Endothelial cell of umbilical vein (primary cell): ENCODE measurements at regions not wholly inside any gene's neighbourhood (a gene's known extent, or its start where the extent isn't known, plus 50 kb on each side); places are given as distances from the start of the nearest gene placed in this dataset.

Experiments used
- JUN ChIP-seq: IDR thresholded peaks from 2 replicates; pipeline ENCODE4 v1.6.1; 2011; ENCODE audit warnings: borderline replicate concordance, low read depth; ENCODE audit not compliant: insufficient read length, insufficient read depth
- TF ChIP-seq, protein P1 (sequence below), 2 donors: IDR thresholded peaks; 1 replicate in 1 of 2; 2 replicates in 1 of 2; pipeline ENCODE4 v1.5.1; 2011; ENCODE audit warnings: low read length in 2 of 2, mild to moderate bottlenecking in 2 of 2, moderate library complexity in 2 of 2, control low read depth in 1 of 2, inconsistent platforms in 1 of 2, low read depth in 1 of 2; ENCODE audit not compliant: insufficient read depth in 1 of 2; ENCODE audit errors: extremely low read depth in 1 of 2

DNA sequence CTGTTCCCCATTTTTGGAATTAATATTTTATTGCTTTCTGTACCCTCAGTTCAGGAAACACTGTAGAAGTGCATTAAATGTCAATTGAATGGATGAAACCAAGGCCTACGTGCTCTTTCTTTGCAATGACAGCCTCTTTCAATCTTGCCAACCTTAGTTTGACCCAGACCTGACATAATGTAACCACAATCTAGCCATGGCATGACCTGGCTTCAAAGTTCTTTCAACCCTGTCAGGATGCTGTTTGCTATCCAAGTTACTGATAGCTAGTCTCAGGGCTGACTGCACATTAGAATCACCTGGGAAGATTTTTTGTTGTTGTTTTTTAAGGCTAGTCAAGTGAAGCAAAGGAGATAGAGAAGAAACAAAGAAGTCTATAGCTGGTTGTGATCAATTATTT is 190.9 kb upstream of the PKDCC start:
- TF ChIP-seq JUN = no peak
- TF ChIP-seq, protein P1, sequence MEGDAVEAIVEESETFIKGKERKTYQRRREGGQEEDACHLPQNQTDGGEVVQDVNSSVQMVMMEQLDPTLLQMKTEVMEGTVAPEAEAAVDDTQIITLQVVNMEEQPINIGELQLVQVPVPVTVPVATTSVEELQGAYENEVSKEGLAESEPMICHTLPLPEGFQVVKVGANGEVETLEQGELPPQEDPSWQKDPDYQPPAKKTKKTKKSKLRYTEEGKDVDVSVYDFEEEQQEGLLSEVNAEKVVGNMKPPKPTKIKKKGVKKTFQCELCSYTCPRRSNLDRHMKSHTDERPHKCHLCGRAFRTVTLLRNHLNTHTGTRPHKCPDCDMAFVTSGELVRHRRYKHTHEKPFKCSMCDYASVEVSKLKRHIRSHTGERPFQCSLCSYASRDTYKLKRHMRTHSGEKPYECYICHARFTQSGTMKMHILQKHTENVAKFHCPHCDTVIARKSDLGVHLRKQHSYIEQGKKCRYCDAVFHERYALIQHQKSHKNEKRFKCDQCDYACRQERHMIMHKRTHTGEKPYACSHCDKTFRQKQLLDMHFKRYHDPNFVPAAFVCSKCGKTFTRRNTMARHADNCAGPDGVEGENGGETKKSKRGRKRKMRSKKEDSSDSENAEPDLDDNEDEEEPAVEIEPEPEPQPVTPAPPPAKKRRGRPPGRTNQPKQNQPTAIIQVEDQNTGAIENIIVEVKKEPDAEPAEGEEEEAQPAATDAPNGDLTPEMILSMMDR (IDR thresholded peaks at IDR 0.05; ENCODE audit: extremely low read depth in 1 of 2, insufficient read depth in 1 of 2, low read depth in 1 of 2, low read length in 2 of 2) = no peak
